Activated CD8-positive, alpha-beta T cell treated with anti-CD3 and anti-CD28 coated beads, Interleukin-2, amount 10 ng/mL, durations not matched to agents 7 days and 5 days (primary cell): ENCODE measurements at regions not wholly inside any gene's neighbourhood (a gene's known extent, or its start where the extent isn't known, plus 50 kb on each side); places are given as distances from the start of the nearest gene placed in this dataset.

Experiments
- ATAC-seq: fragments of 150-1000 bp; cut with Tn5 transposase; one replicate; pipeline ENCODE4 v1.10.0; 2021; ENCODE audit warnings: moderate library complexity
- CTCF ChIA-PET: fragments of 350-600 bp; sonication (Branson Sonifier 250); formaldehyde crosslinking; loops from one replicate; lab custom pipeline; 2021; ENCODE audit warnings: antibody characterized with exemption; lab: Charles Lee
- POLR2A ChIA-PET: fragments of 350-600 bp; sonication (Branson Sonifier 250); formaldehyde crosslinking; loops from one replicate; lab custom pipeline; 2021; ENCODE audit warnings: antibody characterized with exemption; lab: Charles Lee
- DNase-seq: peaks from one replicate; pipeline ENCODE4 v3.0.0-alpha.2; 2020
- H3K27ac Mint-ChIP-seq: one replicate; pipeline ENCODE4 v1.8.0; 2021; ENCODE audit warnings: mild to moderate bottlenecking, mixed read lengths
- H3K27me3 Mint-ChIP-seq: one replicate; pipeline ENCODE4 v1.8.0; 2021; ENCODE audit warnings: low read depth, mixed read lengths
- H3K36me3 Mint-ChIP-seq: one replicate; pipeline ENCODE4 v1.8.0; 2021; ENCODE audit warnings: low read depth, mixed read lengths
- H3K4me1 Mint-ChIP-seq: one replicate; pipeline ENCODE4 v1.8.0; 2021; ENCODE audit warnings: low read depth, mixed read lengths
- H3K4me3 Mint-ChIP-seq: one replicate; pipeline ENCODE4 v1.8.0; 2021; ENCODE audit warnings: mild to moderate bottlenecking, mixed read lengths
- H3K9me3 Mint-ChIP-seq: one replicate; pipeline ENCODE4 v1.8.0; 2022; ENCODE audit warnings: mixed read lengths; ENCODE audit not compliant: insufficient read depth

GRCh38 chr3:193875601-193876321 lies 260.2 kb upstream of the HES1 start:
- DNase-seq (no peak), ATAC-seq (no peak)
- ChIA-PET POLR2A (no interaction called here), CTCF (no interaction called here)
- Mint-ChIP-seq H3K4me1 (peaks cover 4% of the 10 kb centered on the region), H3K4me3 (no peak overlapping the region), H3K27ac (no peak overlapping the region), H3K27me3 (peaks cover 19% of the 10 kb centered on the region), H3K9me3 (no peaks in the 10 kb centered on the region), H3K36me3 (no peaks in the 10 kb centered on the region)

GRCh38 chr3:193879099-193879863 lies 256.7 kb upstream of the HES1 start:
- Mint-ChIP-seq H3K36me3 (no peaks in the 10 kb centered on the region), H3K9me3 (no peaks in the 10 kb centered on the region), H3K27ac (no peak overlapping the region), H3K27me3 (peaks cover 15% of the 10 kb centered on the region), H3K4me1 (no peaks in the 10 kb centered on the region), H3K4me3 (no peak overlapping the region)
- ChIA-PET CTCF (no interaction called here), POLR2A (no interaction called here)
- DNase-seq (no peak), ATAC-seq (no peak)

- H3K27ac Mint-ChIP-seq: no peak overlapping the region
- H3K36me3 Mint-ChIP-seq: no peaks in the 10 kb centered on the region
- peaks cover 15% of the 10 kb centered on the region for H3K27me3 Mint-ChIP-seq
- POLR2A ChIA-PET: no interaction called here
- no peaks in the 10 kb centered on the region for H3K4me1 Mint-ChIP-seq
- H3K4me3 Mint-ChIP-seq: no peak overlapping the region
- no peaks in the 10 kb centered on the region for H3K9me3 Mint-ChIP-seq
- CTCF ChIA-PET: no interaction called here
- no peak for ATAC-seq
- no peak for DNase-seq
Measured at GRCh38 chr3:193879864-193880242, 256.1 kb upstream of the HES1 start.

GRCh38 chr3:193882091-193882490 lies 253.9 kb upstream of the HES1 start:
- H3K27ac Mint-ChIP-seq: no peak overlapping the region
- ATAC-seq: no peak
- H3K4me3 Mint-ChIP-seq: no peak overlapping the region
- peaks cover 4% of the 10 kb centered on the region for H3K27me3 Mint-ChIP-seq
- no peaks in the 10 kb centered on the region for H3K4me1 Mint-ChIP-seq
- H3K9me3 Mint-ChIP-seq: no peaks in the 10 kb centered on the region
- POLR2A ChIA-PET: no interaction called here
- CTCF ChIA-PET: no interaction called here
- no peak for DNase-seq
- no peaks in the 10 kb centered on the region for H3K36me3 Mint-ChIP-seq

DNA sequence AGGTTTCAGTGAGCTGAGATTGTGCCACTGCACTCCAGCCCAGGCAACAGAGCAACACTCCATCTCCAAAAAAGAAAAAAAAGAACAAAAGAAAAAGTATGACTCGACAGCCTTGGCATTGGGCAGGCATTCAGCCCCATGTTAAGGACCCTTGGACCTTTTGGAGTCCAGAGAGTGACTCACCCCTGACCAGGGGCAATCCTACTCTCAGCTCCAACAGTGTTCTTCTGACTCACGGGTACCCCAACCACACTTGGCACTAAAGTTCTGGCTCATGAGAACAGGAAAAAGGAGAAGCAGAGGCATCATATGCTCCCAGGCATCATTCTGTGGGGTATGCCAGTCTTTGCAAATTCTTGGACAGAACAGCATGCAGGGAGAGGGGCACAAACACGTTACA lies 252.4 kb upstream of the HES1 start:
- H3K27ac Mint-ChIP-seq: no peak overlapping the region
- ATAC-seq: no peak

GRCh38 chr3:193884027-193884426 lies 251.9 kb upstream of the HES1 start:
- ATAC-seq (no peak), DNase-seq (no peak)
- H3K4me1 Mint-ChIP-seq: no peaks in the 10 kb centered on the region
- H3K9me3 Mint-ChIP-seq: no peaks in the 10 kb centered on the region
- CTCF ChIA-PET: no interaction called here
- no peaks in the 10 kb centered on the region for H3K36me3 Mint-ChIP-seq
- POLR2A ChIA-PET: no interaction called here
- H3K4me3 Mint-ChIP-seq: no peak overlapping the region
- peaks cover 3% of the 10 kb centered on the region for H3K27me3 Mint-ChIP-seq
- H3K27ac Mint-ChIP-seq: no peak overlapping the region

More for the DNA sequence above, 252.4 kb upstream of the HES1 start:
- no peak overlapping the region for H3K4me3 Mint-ChIP-seq
- ChIA-PET POLR2A (no interaction called here), CTCF (no interaction called here)
- no peaks in the 10 kb centered on the region for H3K36me3 Mint-ChIP-seq
- H3K4me1 Mint-ChIP-seq: no peaks in the 10 kb centered on the region
- H3K9me3 Mint-ChIP-seq: no peaks in the 10 kb centered on the region
- peaks cover 3% of the 10 kb centered on the region for H3K27me3 Mint-ChIP-seq
- DNase-seq: no peak

DNA sequence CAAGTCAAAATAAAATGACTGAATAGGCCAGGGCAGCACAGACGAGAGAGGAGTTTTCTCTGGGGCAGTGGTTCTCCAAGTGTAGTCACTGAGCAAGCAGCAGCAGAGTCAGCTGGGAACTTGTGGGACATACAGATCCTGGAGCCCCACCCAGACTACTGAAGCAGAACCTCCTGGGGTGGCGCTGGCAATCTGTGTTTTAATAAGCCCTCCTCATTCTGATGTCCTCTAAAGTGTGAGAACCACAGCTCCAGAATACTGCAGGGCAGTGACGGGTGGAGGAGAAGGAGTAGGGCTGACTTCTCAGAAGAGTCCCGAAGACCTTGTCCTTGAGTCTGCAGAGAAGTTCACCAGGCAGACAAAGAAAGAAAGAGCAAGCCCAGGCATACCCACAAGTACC lies 251.3 kb upstream of the HES1 start:
- Mint-ChIP-seq H3K36me3 (no peaks in the 10 kb centered on the region), H3K9me3 (no peaks in the 10 kb centered on the region), H3K27me3 (peaks cover 3% of the 10 kb centered on the region), H3K4me3 (no peak overlapping the region), H3K27ac (no peak overlapping the region), H3K4me1 (no peaks in the 10 kb centered on the region)
- ChIA-PET CTCF (no interaction called here), POLR2A (no interaction called here)
- DNase-seq: no peak
- ATAC-seq: no peak

GRCh38 chr3:193885832-193886231 lies 250.1 kb upstream of the HES1 start:
- ATAC-seq: no peak
- Mint-ChIP-seq H3K4me1 (no peaks in the 10 kb centered on the region), H3K27me3 (no peaks in the 10 kb centered on the region), H3K27ac (no peak overlapping the region), H3K4me3 (no peak overlapping the region), H3K36me3 (no peaks in the 10 kb centered on the region), H3K9me3 (no peaks in the 10 kb centered on the region)
- ChIA-PET CTCF (interaction anchor here (0.9 kb wide), 1 partner anchor 8 kb away, joined by 3 read pairs; no protein-coding TSS in a partner anchor), POLR2A (no interaction called here)
- no peak for DNase-seq

DNA sequence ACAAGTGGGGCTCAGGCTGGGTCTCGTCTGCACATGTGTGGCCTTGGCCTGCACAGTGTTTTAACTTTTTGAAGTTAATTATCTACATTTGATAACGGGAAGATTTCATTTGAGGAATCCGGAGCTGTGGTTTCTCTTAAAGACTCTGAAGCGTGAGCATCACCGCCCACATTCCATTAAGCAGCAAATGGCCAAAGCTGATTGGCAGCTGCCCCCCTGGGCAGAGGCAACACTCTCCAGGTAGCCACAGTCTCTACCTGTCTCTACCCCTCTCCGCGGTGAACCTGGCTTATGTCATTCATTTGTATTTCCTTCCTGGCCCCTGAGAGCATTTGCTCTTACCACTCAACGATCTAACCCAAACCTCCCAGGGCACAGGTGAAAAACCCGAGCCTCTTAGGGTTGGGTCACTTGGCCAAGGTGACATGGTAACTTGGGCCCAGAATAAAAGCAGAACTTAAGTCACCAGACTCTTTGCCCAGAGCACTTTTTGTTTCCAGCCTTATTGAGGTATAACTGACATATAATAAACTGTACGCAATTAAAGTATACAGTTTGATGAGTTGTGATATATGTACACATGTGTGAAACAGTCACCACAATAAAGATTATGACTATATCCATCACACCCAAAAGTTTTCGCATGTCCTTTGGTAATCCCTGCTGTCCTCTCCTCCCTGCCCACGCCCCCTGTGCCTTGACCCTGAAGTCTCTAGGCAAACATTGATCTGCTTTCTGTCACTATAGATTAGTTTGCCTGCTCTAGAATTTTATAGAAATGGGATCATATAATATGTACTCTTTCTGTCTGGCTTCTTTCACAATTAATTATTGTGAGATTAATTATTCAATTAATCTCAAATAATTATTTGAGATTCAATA lies 245.7 kb upstream of the HES1 start:
- DNase-seq (no peak), ATAC-seq (no peak)
- ChIA-PET CTCF (no interaction called here), POLR2A (no interaction called here)
- Mint-ChIP-seq H3K27ac (no peak overlapping the region), H3K36me3 (no peaks in the 10 kb centered on the region), H3K9me3 (no peaks in the 10 kb centered on the region), H3K27me3 (no peaks in the 10 kb centered on the region), H3K4me3 (no peak overlapping the region), H3K4me1 (no peaks in the 10 kb centered on the region)

GRCh38 chr3:193894121-193894863 lies 241.7 kb upstream of the HES1 start:
- Mint-ChIP-seq H3K9me3 (no peaks in the 10 kb centered on the region), H3K36me3 (no peaks in the 10 kb centered on the region), H3K4me3 (no peak overlapping the region), H3K27ac (no peak overlapping the region), H3K4me1 (no peaks in the 10 kb centered on the region), H3K27me3 (peaks cover 3% of the 10 kb centered on the region)
- ATAC-seq (no peak), DNase-seq (no peak)
- POLR2A ChIA-PET: no interaction called here
- CTCF ChIA-PET: no interaction called here

- Mint-ChIP-seq H3K4me1 (no peaks in the 10 kb centered on the region), H3K36me3 (no peaks in the 10 kb centered on the region), H3K4me3 (no peak overlapping the region), H3K27ac (no peak overlapping the region), H3K27me3 (peaks cover 6% of the 10 kb centered on the region), H3K9me3 (no peaks in the 10 kb centered on the region)
- no peak for DNase-seq
- ChIA-PET CTCF (no interaction called here), POLR2A (no interaction called here)
- ATAC-seq: no peak
Measured at GRCh38 chr3:193895409-193895808, 240.5 kb upstream of the HES1 start.
